WERI-Rb-1 (cell line): ENCODE measurements at regions not wholly inside any gene's neighbourhood (a gene's known extent, or its start where the extent isn't known, plus 50 kb on each side); places are given as distances from the start of the nearest gene placed in this dataset.

Experiments
- DNase-seq: peaks from one replicate; pipeline ENCODE4 v3.0.0-alpha.2; 2020
- H3K27ac ChIP-seq: fragments of 250-450 bp; sonication (Bioruptor Pico); 2 replicates; pipeline ENCODE4 v1.5.1; 2020; ENCODE audit warnings: mild to moderate bottlenecking, moderate library complexity
- H3K27me3 ChIP-seq: fragments of 250-450 bp; sonication (Bioruptor Pico); 2 replicates; pipeline ENCODE4 v1.5.1; 2021; ENCODE audit warnings: mild to moderate bottlenecking, low read depth, moderate library complexity; ENCODE audit not compliant: insufficient read depth, severe bottlenecking
- H3K36me3 ChIP-seq: fragments of 250-450 bp; sonication (Bioruptor Pico); 2 replicates; pipeline ENCODE4 v1.5.1; 2020; ENCODE audit warnings: mild to moderate bottlenecking, moderate library complexity
- H3K4me3 ChIP-seq: 2 replicates; pipeline ENCODE4 v1.5.1; 2011; ENCODE audit warnings: low read depth, mild to moderate bottlenecking, control low read depth, low read length
- H3K9me3 ChIP-seq: fragments of 250-450 bp; sonication (Bioruptor Pico); 2 replicates; pipeline ENCODE4 v1.5.1; 2021; ENCODE audit warnings: mild to moderate bottlenecking, moderate library complexity; ENCODE audit not compliant: severe bottlenecking
- TF ChIP-seq, protein P1 (sequence below): IDR thresholded peaks from 2 replicates; pipeline ENCODE4 v1.5.1; 2011; ENCODE audit warnings: low read depth, mild to moderate bottlenecking, control low read depth, inconsistent platforms, low read length

DNA sequence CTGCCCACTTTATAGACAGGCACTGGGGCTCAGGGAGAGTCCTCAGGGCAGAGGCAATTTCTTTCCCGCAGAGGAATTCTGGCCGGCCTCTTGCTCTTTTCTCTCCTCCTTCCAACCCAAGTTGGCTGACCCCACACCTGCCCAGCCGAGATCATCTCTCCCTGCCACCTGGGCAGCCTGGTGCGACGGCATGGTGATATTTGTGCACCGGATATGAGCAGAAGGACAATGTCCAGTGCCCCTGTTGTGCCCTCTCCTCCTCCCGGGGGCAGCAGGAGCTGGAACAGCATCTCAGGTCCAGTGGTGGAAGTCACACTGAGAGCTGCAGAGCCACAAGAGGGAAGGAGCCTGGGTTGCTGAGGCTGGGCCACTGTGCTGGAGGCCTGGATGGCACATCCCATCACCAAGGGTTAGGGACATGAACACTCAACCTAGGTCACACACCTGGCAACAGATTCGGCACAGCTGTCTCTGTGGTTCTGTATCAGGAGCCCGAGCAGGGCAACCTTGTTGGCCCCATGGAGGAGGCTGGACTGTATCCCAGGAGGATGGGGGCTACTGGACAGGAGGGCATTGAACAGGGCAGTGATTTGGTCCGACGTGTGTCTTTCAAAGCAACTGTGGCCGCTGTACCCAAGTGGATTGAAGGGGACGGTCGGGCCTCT is 57.7 kb upstream of the DIO3 start:
- H3K9me3 ChIP-seq, result no peaks in the 10 kb centered on the region
- H3K36me3 ChIP-seq, result no peaks in the 10 kb centered on the region
- H3K27ac ChIP-seq, result no peak overlapping the region
- peaks cover 7% of the 10 kb centered on the region for H3K27me3 ChIP-seq
- H3K4me3 ChIP-seq, result no peak overlapping the region
- no peak for DNase-seq
- TF ChIP-seq, protein P1, sequence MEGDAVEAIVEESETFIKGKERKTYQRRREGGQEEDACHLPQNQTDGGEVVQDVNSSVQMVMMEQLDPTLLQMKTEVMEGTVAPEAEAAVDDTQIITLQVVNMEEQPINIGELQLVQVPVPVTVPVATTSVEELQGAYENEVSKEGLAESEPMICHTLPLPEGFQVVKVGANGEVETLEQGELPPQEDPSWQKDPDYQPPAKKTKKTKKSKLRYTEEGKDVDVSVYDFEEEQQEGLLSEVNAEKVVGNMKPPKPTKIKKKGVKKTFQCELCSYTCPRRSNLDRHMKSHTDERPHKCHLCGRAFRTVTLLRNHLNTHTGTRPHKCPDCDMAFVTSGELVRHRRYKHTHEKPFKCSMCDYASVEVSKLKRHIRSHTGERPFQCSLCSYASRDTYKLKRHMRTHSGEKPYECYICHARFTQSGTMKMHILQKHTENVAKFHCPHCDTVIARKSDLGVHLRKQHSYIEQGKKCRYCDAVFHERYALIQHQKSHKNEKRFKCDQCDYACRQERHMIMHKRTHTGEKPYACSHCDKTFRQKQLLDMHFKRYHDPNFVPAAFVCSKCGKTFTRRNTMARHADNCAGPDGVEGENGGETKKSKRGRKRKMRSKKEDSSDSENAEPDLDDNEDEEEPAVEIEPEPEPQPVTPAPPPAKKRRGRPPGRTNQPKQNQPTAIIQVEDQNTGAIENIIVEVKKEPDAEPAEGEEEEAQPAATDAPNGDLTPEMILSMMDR, result no peak

DNA sequence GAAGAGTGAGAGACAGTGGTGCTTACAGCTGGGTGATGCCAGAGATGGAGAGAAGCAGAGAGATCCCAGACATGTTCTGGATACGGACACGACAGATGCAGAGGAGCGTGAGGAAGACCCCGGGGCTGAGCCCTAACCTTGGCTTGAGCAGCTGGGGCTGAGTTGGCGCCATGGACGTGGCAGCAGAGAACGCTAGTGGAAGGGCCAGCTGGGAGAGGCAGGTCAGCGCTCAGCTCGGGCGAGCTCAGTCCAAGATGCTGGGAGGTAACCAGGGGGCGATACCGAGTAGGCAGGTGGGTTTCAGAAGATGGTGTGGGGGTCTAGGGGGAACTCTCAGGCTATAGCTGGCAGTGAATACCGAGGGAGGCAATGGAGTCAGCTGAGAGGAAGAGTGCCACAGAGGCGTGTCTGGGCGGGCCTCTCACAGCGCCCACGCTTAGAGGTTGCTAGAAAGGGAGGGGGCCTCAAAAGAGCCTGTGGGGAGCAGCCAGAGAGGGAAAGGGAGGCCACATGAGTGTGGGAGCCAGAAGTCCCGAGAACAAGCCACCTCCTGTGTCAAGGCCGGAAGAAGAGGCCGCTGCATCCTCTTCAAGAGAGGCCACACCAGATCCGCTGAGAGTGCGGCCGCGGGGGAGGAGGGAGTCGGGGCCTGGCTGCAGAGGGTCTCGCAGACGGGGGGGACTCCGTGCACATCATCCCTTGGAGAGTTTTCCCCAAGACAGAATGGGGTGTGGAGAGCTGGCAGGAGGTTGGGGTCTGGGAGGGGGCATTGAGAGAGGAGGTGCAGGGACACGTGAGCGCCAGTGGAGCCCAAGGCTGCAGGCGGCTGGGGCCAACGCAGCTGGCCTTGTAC is 57.0 kb upstream of the DIO3 start:
- Histone ChIP-seq H3K27me3 (peaks cover 7% of the 10 kb centered on the region), H3K36me3 (no peaks in the 10 kb centered on the region), H3K27ac (no peak overlapping the region)

DNA sequence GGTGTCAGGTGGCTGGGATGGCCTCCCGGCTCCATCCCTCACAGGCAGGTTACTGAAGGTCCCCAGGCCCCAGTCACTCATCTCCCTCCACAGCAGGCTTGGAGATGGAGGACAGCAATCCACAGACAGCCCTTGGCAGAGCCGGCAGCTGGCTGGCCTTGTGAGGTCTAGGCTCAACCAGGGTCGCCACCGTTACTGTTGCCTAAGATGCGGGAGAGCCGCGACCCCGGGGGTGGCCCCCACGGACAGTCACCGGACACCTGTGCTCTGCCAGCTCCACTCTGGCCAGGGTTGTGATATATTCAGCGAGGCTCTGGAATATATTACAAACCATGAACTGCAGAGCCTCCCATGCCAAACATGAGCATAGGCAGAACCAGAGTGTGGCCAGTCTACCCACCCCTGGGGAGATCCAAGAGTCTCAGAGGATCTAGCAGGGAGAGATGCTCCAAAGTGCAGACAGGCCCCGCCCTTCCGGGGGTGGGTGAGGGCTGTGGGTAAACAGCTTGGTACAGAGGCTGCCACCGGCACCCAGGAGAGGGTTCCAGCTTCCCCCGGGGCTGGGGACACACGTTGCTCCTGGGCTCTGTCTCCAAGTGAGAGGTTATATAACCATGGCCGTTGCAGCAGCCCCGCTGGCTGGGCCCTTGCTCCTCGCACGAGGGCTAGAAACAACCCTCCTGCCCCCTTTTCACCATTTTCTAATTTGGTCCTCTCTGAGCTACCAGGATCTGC is 55.9 kb upstream of the DIO3 start:
- Histone ChIP-seq H3K27me3 (peaks cover 7% of the 10 kb centered on the region), H3K27ac (no peak overlapping the region), H3K36me3 (no peaks in the 10 kb centered on the region), H3K4me3 (no peak overlapping the region), H3K9me3 (no peaks in the 10 kb centered on the region)
- TF ChIP-seq, protein P1, result no peak
- peak; percentile 1 for DNase-seq

More for the DNA sequence above, 57.0 kb upstream of the DIO3 start:
- DNase-seq, result peak; percentile 1
- H3K9me3 ChIP-seq, result no peaks in the 10 kb centered on the region
- TF ChIP-seq, protein P1, result no peak
- H3K4me3 ChIP-seq, result no peak overlapping the region

DNA sequence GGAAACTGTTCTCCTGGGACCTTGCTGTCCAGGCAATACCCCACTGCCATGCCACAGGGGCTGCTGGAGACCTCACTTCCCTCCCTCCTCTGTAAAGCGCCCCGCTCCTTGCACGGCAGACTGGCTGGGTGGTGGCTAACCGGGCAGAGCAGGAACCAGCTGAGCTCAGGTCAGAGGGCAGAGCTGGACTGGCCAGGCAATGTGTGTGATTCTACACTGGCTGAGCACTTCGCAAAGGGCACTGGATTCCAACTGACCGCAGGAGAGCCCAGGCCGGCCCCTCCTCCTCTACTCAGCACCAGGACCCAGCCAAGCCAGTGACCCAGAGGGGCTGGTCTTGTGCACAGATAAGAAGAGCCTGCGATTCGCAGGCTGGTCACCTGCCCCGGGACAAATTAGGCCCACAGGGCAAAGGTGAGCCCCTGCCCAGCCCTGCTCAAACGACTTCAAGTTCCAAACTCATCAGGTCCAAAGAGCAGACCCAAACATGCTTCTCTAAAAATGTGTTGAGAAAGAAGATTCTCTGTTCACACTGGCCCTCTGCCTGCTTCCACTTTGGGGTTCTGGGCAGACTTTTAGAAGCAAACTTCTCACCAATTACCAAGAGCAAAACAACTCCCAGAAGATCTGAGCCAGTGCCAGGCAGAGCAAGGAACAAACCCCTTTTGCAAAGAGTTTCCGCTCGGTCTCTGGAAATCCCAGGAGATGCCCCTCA is 54.9 kb upstream of the DIO3 start:
- no peaks in the 10 kb centered on the region for H3K36me3 ChIP-seq
- H3K4me3 ChIP-seq, result no peak overlapping the region
- H3K27ac ChIP-seq, result no peak overlapping the region
- peak; percentile 2 for DNase-seq
- TF ChIP-seq, protein P1, result no peak
- H3K9me3 ChIP-seq, result no peaks in the 10 kb centered on the region
- peaks cover 2% of the 10 kb centered on the region for H3K27me3 ChIP-seq

GRCh38 chr14:101506926-101507835 is 54.1 kb upstream of the DIO3 start:
- no peak overlapping the region for H3K4me3 ChIP-seq
- no peaks in the 10 kb centered on the region for H3K27me3 ChIP-seq
- H3K36me3 ChIP-seq, result no peaks in the 10 kb centered on the region
- H3K9me3 ChIP-seq, result no peaks in the 10 kb centered on the region
- TF ChIP-seq, protein P1, result no peak
- no peak overlapping the region for H3K27ac ChIP-seq
- peak; percentile 75 for DNase-seq
